AG09309 (cell line): ENCODE measurements at regions not wholly inside any gene's neighbourhood (a gene's known extent, or its start where the extent isn't known, plus 50 kb on each side); places are given as distances from the start of the nearest gene placed in this dataset.

Experiments
- DNase-seq: peaks from one replicate; pipeline ENCODE4 v3.0.0-alpha.2; 2010; ENCODE audit warnings: low read depth
- H3K4me3 ChIP-seq: 2 replicates; pipeline ENCODE4 v1.5.1; 2011; ENCODE audit warnings: mild to moderate bottlenecking, low read depth, low read length, moderate library complexity; ENCODE audit not compliant: control insufficient read depth
- TF ChIP-seq, protein P1 (sequence below): IDR thresholded peaks from 2 replicates; pipeline ENCODE4 v1.5.1; 2011; ENCODE audit warnings: mild to moderate bottlenecking, low read depth, low read length, inconsistent platforms; ENCODE audit not compliant: insufficient read depth, control insufficient read depth; ENCODE audit errors: missing control alignments

DNA sequence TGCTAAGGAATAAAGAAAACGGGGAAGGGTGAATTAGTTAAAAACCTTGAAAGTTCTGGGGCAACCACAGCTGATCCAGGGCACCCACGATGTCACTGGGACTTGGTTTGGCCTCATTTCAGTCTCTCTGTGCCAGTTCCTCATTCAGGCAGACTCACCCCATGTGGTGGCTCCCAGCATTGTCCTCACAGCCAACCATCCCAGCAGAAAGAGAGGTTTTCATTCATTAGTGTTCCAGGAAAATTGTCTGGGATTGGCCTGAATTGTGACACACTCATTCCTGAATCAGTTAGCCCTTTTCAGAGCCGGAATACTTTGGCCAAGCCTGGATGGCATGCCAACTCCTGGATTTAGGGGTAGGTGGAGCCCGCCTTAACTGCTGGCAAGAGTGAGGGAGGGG is 367.7 kb downstream of the PRDM2 start:
- TF ChIP-seq, protein P1, sequence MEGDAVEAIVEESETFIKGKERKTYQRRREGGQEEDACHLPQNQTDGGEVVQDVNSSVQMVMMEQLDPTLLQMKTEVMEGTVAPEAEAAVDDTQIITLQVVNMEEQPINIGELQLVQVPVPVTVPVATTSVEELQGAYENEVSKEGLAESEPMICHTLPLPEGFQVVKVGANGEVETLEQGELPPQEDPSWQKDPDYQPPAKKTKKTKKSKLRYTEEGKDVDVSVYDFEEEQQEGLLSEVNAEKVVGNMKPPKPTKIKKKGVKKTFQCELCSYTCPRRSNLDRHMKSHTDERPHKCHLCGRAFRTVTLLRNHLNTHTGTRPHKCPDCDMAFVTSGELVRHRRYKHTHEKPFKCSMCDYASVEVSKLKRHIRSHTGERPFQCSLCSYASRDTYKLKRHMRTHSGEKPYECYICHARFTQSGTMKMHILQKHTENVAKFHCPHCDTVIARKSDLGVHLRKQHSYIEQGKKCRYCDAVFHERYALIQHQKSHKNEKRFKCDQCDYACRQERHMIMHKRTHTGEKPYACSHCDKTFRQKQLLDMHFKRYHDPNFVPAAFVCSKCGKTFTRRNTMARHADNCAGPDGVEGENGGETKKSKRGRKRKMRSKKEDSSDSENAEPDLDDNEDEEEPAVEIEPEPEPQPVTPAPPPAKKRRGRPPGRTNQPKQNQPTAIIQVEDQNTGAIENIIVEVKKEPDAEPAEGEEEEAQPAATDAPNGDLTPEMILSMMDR = no peak
- H3K4me3 ChIP-seq = no peak overlapping the region
- DNase-seq = no peak

DNA sequence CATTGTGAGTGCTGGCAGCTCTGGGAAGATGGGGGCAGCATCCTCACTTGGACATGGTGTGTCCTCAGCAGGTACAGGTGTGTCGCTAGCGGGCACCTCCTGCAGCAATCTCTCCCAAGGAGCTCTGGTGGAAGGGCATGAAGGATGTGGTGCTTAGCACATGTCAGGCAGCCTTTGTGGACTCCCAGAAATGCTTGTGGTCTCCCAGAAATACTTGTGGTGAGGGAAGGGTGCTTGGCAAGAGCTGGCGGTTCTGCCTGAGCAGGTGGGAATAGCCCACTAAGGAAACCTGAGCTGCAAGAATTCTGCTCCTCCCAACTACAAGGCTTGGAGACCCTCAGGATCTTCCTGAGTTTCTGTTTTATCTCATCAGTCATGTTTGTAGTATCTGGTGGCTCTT is 371.6 kb downstream of the PRDM2 start:
- no peak for DNase-seq
- TF ChIP-seq, protein P1 = no peak
- H3K4me3 ChIP-seq = no peak overlapping the region

DNA sequence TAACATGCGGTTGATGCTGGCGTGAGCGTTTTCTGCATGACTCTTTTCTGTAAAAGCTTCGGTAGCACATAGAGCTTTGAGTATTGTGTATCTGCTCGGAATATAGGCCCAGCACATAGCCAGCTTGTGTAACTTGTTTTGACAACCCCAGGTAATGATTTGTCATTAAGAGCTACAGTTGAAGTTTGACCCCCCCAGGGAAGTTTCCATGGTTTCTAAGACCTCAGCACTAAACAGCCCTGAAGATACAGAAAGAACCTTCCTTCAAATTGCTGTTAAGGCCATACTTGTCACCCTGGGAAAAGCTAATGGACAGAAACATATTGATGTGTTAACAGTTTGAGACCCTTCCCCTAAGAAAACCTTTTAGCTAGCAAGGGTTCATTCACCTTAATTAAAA is 380.7 kb downstream of the PRDM2 start:
- no peak for DNase-seq
- TF ChIP-seq, protein P1 = no peak
- no peak overlapping the region for H3K4me3 ChIP-seq

DNA sequence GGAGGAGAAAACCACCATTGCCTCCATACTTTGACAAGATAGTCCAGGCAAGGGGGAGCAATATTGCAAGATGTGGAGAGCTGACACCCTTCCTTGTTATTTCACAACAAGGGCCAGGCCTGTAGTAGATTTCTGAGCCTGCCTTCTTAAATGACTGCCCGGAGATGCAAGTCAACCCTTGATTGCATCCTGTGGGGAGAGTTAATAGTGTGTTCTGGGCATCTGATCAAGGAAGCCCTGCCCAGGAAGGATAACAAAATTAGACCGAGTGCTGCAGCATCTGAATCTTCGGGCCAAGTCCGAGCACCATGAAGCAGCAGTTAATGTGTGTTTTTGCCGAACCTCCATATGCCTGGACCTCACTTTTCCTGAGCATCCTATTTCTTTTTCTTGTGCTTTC is 382.3 kb downstream of the PRDM2 start:
- H3K4me3 ChIP-seq = no peak overlapping the region
- no peak for DNase-seq
- TF ChIP-seq, protein P1 = no peak

DNA sequence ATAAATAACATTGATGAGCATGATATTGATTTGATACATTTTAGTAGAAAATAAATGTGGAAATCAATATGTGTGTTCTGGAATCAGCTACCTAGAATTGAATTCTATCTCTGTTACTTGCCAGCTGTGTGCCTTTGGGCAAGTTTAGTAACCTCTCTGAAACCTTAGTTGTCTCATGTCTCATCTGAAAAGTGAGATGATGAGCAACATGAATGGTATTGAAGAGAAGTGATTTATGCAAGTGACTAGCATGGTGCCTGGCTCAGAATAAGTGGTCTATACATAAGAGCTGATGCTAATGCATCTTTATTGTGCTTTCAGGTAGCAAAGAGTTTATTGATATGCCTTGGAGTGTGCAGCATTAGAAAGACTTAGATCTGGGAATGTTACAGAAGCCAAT is 383.3 kb downstream of the PRDM2 start:
- TF ChIP-seq, protein P1 = no peak
- no peak overlapping the region for H3K4me3 ChIP-seq
- no peak for DNase-seq

DNA sequence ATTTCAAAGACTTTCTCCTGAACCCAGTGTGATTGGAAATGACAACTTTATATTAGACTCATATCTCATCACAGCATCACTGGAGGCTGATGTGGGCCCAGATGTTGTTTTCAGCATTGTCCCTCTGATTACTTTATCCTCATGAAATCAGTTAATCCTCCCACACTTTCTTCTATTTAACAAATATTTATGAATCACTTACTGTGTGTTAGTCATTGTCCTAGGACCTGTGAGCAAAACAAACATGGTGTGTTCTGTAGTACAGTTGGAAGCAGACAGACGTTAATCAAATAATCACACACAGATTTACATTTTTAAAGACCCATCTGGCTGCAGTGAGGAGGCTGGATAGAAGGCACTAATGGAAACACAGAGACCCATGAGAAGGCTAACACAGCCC is 383.7 kb downstream of the PRDM2 start:
- TF ChIP-seq, protein P1 = no peak
- DNase-seq = no peak

DNA sequence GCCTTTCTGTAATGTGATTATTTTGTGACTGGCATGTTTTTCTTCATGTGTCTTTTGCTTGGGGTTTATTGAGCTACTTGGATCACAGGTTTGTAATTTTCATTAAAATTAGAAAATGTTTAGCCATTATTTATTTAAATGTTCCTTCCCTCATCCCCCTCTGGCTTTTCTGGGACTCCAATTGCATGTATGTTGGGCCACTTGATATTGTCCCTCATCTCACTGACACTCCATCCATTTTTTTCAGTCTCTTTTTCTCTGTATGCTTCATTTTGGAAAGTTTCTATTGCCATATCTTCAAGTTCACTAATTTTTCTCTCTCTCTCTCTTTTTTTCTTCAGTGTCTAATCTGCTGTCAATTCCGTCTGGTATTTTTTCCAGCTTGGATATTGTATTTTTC is 390.1 kb downstream of the PRDM2 start:
- H3K4me3 ChIP-seq = no peak overlapping the region
- no peak for DNase-seq
- TF ChIP-seq, protein P1 = no peak

More for the DNA sequence above, 383.7 kb downstream of the PRDM2 start:
- H3K4me3 ChIP-seq = no peak overlapping the region
